Prostate gland (tissue), 2 donors: ENCODE measurements at regions not wholly inside any gene's neighbourhood (a gene's known extent, or its start where the extent isn't known, plus 50 kb on each side); places are given as distances from the start of the nearest gene placed in this dataset.

Source experiments
- DNase-seq: peaks from one replicate; pipeline ENCODE4 v3.0.0-alpha.2; 2019; ENCODE audit warnings: low spot score
- H3K27ac ChIP-seq, 2 donors: fragments of 200-600 bp; sonication (generic); 2 replicates each; pipeline ENCODE4 v1.5.1; 2017 to 2019
- H3K27me3 ChIP-seq: fragments of 200-600 bp; sonication (generic); replicated peaks from 2 replicates; pipeline ENCODE4 v1.5.1; 2019; ENCODE audit not compliant: insufficient read depth
- H3K36me3 ChIP-seq, 2 donors: fragments of 200-600 bp; sonication (generic); 1 replicate in 1 of 2; 2 replicates in 1 of 2; pipeline versions ENCODE4 v1.5.1 to v1.8.1; 2017 to 2019
- H3K4me1 ChIP-seq: fragments of 200-600 bp; sonication (generic); replicated peaks from 2 replicates; pipeline ENCODE4 v1.5.1; 2019
- H3K4me3 ChIP-seq, 2 donors: fragments of 200-600 bp; sonication (generic); 2 replicates each; pipeline ENCODE4 v1.5.1; 2017 to 2019
- H3K9me3 ChIP-seq: fragments of 200-600 bp; sonication (generic); 2 replicates; pipeline ENCODE4 v1.5.1; 2017
- CTCF ChIP-seq, 4 experiments: fragments of 200-600 bp in 2 of 4; fragments of 450-650 bp in 2 of 4; sonication (generic) in 2 of 4; IDR thresholded peaks; 1 replicate in 3 of 4; 2 replicates in 1 of 4; pipeline ENCODE4 v1.5.1; 2016 to 2019; ENCODE audit warnings: antibody characterized with exemption in 4 of 4, mild to moderate bottlenecking in 2 of 4, moderate library complexity in 2 of 4
- POLR2A ChIP-seq: fragments of 450-650 bp; IDR thresholded peaks from one replicate; pipeline ENCODE4 v1.6.1; 2016; ENCODE audit warnings: antibody characterized with exemption, mild to moderate bottlenecking
- POLR2AphosphoS5 ChIP-seq: sonication (generic); formaldehyde crosslinking; IDR thresholded peaks from one replicate; pipeline ENCODE4 v1.6.1; 2017; ENCODE audit warnings: antibody characterized with exemption
- WGBS: methylation state at CpG from one replicate; pipeline ENCODE4 v1.1.5; 2018; 5-methylcytosine and 5-hydroxymethylcytosine counted together
- intact Hi-C: fragments of 100-400 bp; cut with DNase I; formaldehyde crosslinking; loops from one replicate; pipeline ENCODE4 v1.14.2; 2022

- Histone ChIP-seq H3K36me3 (no peaks in the 10 kb centered on the region), H3K27me3 (no peaks in the 10 kb centered on the region), H3K9me3 (no peaks in the 10 kb centered on the region), H3K4me3 (no peak overlapping the region), H3K4me1 (no peaks in the 10 kb centered on the region), H3K27ac (no peak overlapping the region)
- whole genome bisulfite sequencing = 44% methylated on average over 6 of the region's 6 CpGs
- TF ChIP-seq POLR2AphosphoS5 = no peak
- TF ChIP-seq POLR2A = no peak
- no peak for TF ChIP-seq CTCF (IDR thresholded peaks at IDR 0.05)
- no peak for DNase-seq
- intact Hi-C loops = no loop called here
Observed at GRCh38 chr4:165610679-165611437, 232.1 kb downstream of the CPE start.

GRCh38 chr4:165612936-165613335, 234.1 kb downstream of the CPE start:
- no peaks in the 10 kb centered on the region for H3K9me3 ChIP-seq
- H3K36me3 ChIP-seq = no peaks in the 10 kb centered on the region
- DNase-seq = no peak
- H3K4me1 ChIP-seq = no peaks in the 10 kb centered on the region
- H3K4me3 ChIP-seq = no peak overlapping the region
- no peak for TF ChIP-seq POLR2AphosphoS5
- TF ChIP-seq CTCF (IDR thresholded peaks at IDR 0.05) = no peak
- no peak for TF ChIP-seq POLR2A
- no peak overlapping the region for H3K27ac ChIP-seq
- no peaks in the 10 kb centered on the region for H3K27me3 ChIP-seq
- intact Hi-C loops = no loop called here
- 50% methylated on average over 1 of the region's 1 CpG for WGBS

- WGBS = 93% methylated on average over 2 of the region's 2 CpGs
- Histone ChIP-seq H3K27ac (no peak overlapping the region), H3K27me3 (no peaks in the 10 kb centered on the region), H3K36me3 (no peaks in the 10 kb centered on the region), H3K4me3 (no peak overlapping the region), H3K4me1 (no peaks in the 10 kb centered on the region), H3K9me3 (no peaks in the 10 kb centered on the region)
- DNase-seq = no peak
- TF ChIP-seq CTCF (IDR thresholded peaks at IDR 0.05) (no peak), POLR2AphosphoS5 (no peak), POLR2A (no peak)
- intact Hi-C loops = no loop called here
Observed at GRCh38 chr4:165613581-165613980, 234.8 kb downstream of the CPE start.

GRCh38 chr4:165620913-165621312, 242.1 kb downstream of the CPE start:
- Histone ChIP-seq H3K9me3 (no peaks in the 10 kb centered on the region), H3K4me3 (no peak overlapping the region), H3K27me3 (no peaks in the 10 kb centered on the region), H3K4me1 (no peaks in the 10 kb centered on the region), H3K27ac (no peak overlapping the region), H3K36me3 (no peaks in the 10 kb centered on the region)
- TF ChIP-seq POLR2A (no peak), POLR2AphosphoS5 (no peak), CTCF (IDR thresholded peaks at IDR 0.05) (no peak)
- DNase-seq = no peak
- WGBS = 55% methylated on average over 3 of the region's 3 CpGs
- intact Hi-C loops = no loop called here

GRCh38 chr4:165621983-165622382, 243.2 kb downstream of the CPE start:
- Histone ChIP-seq H3K9me3 (no peaks in the 10 kb centered on the region), H3K27ac (no peak overlapping the region), H3K4me3 (no peak overlapping the region), H3K4me1 (no peaks in the 10 kb centered on the region), H3K27me3 (no peaks in the 10 kb centered on the region), H3K36me3 (no peaks in the 10 kb centered on the region)
- intact Hi-C loops = no loop called here
- TF ChIP-seq POLR2AphosphoS5 (no peak), POLR2A (no peak), CTCF (IDR thresholded peaks at IDR 0.05) (no peak)
- DNase-seq = no peak
- WGBS = 74% methylated on average over 5 of the region's 5 CpGs
